GM19035 (cell line): ENCODE measurements at regions not wholly inside any gene's neighbourhood (a gene's known extent, or its start where the extent isn't known, plus 50 kb on each side); places are given as distances from the start of the nearest gene placed in this dataset.

Source experiments
- ATAC-seq: cut with Tn5 transposase; IDR thresholded peaks from one replicate; pipeline ENCODE4 v1.9.1; 2021; ENCODE audit not compliant: unreplicated experiment

GRCh38 chr2:223369889-223370288 is 232.3 kb downstream of the SCG2 start:
- no peak for ATAC-seq

- ATAC-seq: no peak
Observed at GRCh38 chr2:223383315-223383714, 218.8 kb downstream of the SCG2 start.

- ATAC-seq: no peak
Observed at GRCh38 chr2:223386189-223386588, 216.0 kb downstream of the SCG2 start.

- ATAC-seq: no peak
Observed at GRCh38 chr2:223386984-223387383, 215.2 kb downstream of the SCG2 start.

GRCh38 chr2:223389624-223390023 is 212.5 kb downstream of the SCG2 start:
- no peak for ATAC-seq

GRCh38 chr2:223396993-223397392 is 205.2 kb downstream of the SCG2 start:
- ATAC-seq: no peak

GRCh38 chr2:223399357-223399957 is 202.7 kb downstream of the SCG2 start:
- no peak for ATAC-seq

GRCh38 chr2:223404616-223405015 is 197.5 kb downstream of the SCG2 start:
- ATAC-seq: no peak

- no peak for ATAC-seq
Observed at GRCh38 chr2:223414646-223415045, 187.5 kb downstream of the SCG2 start.

GRCh38 chr2:223415071-223415470 is 187.1 kb downstream of the SCG2 start:
- ATAC-seq: no peak

- ATAC-seq: no peak
Observed at GRCh38 chr2:223416815-223417610, 185.1 kb downstream of the SCG2 start.

- ATAC-seq: no peak
Observed at GRCh38 chr2:223418131-223418530, 184.0 kb downstream of the SCG2 start.

GRCh38 chr2:223418604-223419199 is 183.5 kb downstream of the SCG2 start:
- ATAC-seq: no peak

- ATAC-seq: no peak
Observed at GRCh38 chr2:223420048-223420447, 182.1 kb downstream of the SCG2 start.

- ATAC-seq: no peak
Observed at GRCh38 chr2:223431479-223431878, 170.7 kb downstream of the SCG2 start.

- no peak for ATAC-seq
Observed at GRCh38 chr2:223433461-223433860, 168.7 kb downstream of the SCG2 start.

GRCh38 chr2:223437788-223438187 is 164.4 kb downstream of the SCG2 start:
- no peak for ATAC-seq

- ATAC-seq: no peak
Observed at GRCh38 chr2:223439184-223439583, 163.0 kb downstream of the SCG2 start.

- no peak for ATAC-seq
Observed at GRCh38 chr2:223439786-223440185, 162.4 kb downstream of the SCG2 start.

- ATAC-seq: no peak
Observed at GRCh38 chr2:223442847-223443246, 159.3 kb downstream of the SCG2 start.

- no peak for ATAC-seq
Observed at GRCh38 chr2:223450246-223450645, 151.9 kb downstream of the SCG2 start.

GRCh38 chr2:223457301-223457700 is 144.9 kb downstream of the SCG2 start:
- ATAC-seq: no peak
